GM18517 (cell line): ENCODE measurements at regions not wholly inside any gene's neighbourhood (a gene's known extent, or its start where the extent isn't known, plus 50 kb on each side); places are given as distances from the start of the nearest gene placed in this dataset.

Experiments used
- ATAC-seq: cut with Tn5 transposase; IDR thresholded peaks from one replicate; pipeline ENCODE4 v1.9.1; 2021; ENCODE audit warnings: mild to moderate bottlenecking, moderate library complexity; ENCODE audit not compliant: unreplicated experiment

DNA sequence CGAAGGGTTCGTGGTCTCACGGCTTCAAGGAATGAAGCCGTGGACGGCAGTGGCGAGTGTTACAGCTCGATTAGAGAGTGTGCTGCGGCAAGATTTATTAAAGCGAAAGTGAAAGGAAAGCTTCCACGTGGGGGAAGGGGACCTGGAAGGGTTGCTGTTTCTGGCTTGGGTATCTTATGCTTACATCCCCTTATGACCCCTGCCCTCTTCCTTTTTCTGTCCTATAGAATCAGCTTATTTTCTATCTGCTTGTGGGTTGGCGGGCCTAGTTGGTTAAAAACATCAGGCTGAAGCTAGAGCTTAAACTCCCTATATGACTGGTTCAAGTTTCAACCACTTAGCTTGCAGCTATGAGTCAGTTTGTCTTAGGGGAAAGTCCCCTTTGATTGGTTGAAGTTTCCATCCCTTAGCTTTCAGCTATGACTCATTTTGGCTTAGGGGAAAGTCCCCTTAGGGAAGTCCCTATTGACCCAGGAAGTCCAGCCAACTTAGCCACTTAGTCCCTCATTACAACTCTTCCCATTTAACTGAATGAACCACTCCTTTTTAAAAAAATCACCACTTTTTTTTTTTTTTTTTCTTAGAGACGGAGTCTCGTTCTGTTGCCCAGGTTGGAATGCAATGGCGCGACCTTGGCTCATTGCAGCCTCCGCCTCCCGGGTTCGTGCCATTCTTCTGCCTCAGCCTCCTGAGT lies 1494.7 kb upstream of the TMEM132C start:
- ATAC-seq = peak; percentile 75

DNA sequence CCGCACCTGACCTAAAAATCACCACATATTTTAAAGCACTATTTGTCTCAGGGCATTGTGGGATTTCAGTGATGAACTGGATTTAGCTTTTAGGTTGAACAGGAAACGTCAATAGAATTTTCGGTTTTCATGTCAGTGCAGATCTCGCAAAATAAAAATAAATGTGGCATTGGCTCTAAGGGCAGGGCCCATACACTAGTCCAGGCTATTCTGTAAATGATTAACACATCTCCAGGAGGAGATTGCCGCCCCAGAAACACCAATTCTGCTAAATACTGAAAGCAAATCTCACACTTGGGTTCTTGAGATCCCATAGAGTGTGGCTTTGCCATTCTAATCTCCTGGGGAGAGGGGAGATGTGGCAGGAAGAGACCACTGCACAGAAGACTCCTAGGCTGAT lies 1494.0 kb upstream of the TMEM132C start:
- no peak for ATAC-seq

DNA sequence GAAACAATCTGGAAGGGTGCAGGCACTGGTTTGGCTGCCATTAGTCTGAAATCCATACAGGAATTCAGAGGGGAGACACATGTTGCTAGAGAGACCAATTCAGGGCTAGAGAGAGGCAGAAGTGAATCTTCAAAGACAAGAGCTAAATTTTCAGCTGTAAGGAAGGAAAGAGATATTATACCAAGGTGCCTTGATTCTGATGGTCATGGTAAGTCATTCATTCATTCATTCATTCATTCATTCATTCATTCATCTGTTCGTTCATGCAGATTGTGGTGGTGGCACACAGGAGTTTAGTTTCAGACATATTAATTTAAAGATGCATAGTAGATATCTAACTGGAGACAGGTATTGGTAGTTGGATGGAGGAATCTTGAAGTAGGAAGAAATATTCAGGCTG lies 1493.5 kb upstream of the TMEM132C start:
- no peak for ATAC-seq

DNA sequence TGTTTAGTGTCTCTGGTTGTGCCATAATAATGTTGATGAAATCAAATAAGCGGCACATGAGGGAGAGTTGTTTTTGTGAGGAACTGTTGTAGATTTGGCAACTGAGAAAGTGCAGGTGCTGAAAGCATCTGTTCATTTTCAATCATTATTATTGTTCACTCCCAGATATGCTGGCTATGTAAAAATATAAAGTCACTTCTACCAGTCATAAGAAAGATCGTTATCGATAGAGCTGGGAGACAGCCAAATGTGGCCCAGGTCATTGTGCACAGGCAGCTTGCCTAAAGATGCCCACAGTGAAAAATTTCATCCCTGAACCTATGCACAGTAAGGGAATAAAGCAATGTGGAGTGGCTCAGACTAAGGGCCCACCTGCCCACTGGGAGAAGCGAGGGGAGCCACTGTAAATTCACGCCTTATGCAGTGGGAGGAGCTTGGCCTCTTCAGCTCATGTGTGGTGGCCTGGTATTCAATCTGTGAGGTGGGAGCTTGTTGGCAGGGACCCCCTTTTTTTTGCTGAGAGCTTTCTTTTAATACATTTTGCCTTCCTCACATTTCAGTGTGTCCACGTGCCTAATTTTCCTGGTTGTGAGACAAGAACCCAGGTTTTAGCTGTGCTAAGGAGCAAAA lies 1490.8 kb upstream of the TMEM132C start:
- no peak for ATAC-seq

DNA sequence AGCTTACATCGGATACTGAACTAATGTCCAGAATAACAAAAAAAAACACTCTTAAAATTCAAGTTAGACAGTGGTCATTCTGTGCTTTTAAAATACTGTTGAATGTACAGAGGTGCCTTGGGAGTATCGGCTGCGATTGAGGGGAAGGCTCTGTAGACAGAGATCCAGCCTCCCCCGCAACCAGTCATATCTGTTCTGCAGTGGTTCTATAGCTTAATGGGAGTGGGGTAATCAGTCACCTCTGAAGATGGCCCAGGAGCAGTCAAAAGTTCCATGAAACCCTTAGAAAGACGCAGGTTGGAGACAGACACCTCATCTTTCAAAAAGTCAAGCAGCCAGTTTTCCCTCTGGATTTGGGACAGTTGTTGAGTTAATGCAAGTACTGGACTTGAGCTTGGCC lies 1486.6 kb upstream of the TMEM132C start:
- no peak for ATAC-seq

DNA sequence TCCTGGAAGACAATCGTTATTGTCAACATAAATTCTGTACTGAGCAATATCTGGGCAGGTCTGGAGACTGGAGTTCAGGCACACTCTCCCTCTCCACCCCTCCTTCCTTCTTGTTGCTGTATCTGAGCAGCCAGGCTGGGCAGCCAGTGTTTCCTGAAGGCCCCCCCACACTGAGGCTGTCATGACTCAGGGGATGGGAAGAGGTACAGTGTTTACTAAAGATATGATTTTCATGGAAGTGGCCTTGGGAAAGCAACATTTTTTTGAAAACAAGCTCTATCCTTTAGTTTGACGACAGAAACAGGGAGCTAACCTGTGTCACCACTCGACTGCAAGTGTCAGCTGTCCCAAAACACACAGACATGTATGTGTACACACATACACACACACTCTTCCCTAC lies 1485.4 kb upstream of the TMEM132C start:
- ATAC-seq = no peak

DNA sequence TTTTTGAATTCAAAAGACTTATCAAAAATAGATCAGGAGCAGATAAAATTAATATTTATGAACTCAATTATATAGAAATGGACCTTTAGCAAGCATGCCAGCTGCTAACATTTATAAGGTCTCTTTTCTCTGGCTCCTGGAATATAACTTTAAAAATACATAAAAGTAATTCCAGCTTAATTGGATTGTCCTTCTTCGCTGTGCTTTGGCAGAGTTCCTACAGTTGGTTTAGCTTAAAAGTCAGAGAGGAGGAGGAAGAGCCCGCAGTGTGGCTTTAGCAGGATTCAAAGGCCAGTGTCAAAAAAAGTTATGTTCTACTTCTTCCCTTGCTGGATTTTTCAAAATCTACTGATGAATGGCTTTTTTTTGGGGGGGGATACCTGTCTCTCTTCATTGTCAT lies 1484.9 kb upstream of the TMEM132C start:
- no peak for ATAC-seq

DNA sequence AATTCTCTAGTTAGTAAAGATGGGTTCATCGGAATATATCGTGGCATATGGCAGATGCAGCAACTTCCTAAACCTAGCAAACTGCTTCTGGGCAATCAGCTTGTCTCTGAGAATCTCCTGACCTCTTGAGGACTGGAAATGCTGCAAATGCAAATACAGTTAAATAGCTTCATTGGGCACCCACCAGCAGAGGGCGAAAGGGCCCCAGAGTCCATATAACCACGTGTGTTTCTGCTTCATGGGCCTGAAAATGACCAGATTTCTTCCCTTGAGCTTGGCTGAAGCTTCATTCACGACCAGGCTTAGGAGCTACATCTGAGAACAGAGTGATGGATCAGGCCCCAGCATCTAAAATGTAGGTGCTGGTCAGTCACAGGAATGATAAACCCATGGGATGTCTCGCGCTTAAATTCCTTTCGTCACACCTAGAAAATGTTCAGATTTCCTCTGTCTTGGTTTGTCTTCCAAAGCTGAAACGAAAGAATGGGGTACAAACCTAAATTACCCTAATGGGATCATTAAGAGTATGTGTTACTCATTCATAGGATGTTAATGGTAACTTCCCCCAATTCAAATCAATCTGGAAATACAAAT lies 1482.5 kb upstream of the TMEM132C start:
- no peak for ATAC-seq

DNA sequence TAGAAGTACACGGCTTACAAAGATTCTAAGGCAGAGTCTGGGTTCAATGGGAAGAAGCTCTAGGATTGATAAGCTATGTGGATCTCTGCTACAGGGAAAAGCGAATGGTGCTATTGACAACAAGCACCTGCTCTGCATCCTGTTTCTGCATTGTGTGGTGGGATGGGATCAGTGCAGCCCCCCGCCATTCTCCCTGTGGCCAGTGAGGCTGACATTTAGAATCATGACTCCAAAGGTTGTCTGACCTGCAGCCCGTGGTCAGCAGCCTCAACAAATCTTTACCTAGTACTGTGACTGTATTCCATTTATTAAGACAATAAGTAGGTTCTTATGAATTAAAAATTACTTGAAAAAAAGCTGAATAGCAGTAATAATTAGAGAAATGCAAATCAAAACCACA lies 1477.0 kb upstream of the TMEM132C start:
- no peak for ATAC-seq

DNA sequence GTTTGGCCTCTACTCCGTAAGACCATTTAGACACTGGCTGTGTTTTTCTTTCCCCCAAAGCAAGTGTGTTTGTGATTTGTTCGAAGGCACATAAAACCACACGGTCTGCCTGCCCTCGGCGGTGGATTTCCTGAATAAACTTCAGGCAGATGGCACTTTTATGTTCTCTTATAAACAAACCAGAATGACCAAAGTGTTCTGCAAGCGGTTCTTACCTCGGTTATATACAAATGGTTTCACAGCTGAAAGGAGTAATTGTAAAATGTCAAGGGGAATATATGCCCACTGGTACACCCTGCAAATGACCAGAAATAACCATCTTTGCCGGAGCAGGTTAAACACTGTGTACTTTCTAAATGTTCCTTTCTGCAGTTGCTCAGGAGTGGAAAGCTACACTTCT lies 1475.8 kb upstream of the TMEM132C start:
- no peak for ATAC-seq

DNA sequence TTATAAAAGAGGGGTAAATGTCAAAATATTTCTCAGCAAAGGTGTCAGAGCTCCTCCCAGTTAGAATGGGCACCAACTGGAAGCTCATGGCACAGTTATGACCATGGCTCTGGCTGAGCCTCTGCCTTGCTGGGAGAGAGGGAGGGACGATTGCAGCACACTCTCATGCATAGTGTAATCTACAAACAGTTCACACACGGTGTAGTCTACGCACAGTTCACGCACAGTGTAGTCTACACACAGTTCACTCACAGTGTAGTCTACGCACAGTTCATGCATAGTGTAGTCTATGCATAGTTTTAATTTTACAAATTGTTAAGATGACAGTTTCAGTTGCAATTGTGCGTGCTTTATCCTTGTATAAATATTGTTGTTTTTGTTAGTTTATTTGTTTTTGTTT lies 1474.6 kb upstream of the TMEM132C start:
- ATAC-seq = no peak

DNA sequence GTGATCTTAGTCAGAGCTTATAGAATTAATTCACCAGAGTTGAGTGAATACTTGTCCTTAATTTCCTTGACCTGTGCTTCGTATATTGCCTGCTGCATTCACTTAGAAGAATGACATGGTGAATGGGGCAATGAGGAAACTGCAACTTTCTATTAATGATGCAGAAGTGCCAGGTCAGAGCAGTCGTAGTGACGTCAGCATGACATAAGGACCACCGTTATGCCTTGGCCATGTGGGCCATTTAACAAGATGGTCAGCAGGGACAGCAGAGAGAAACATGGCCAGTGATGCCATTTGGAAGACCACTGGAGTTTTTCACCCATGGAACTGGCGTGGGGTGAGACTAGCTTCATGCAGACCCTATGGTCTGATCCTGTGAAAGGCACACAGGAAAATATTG lies 1469.4 kb upstream of the TMEM132C start:
- no peak for ATAC-seq

DNA sequence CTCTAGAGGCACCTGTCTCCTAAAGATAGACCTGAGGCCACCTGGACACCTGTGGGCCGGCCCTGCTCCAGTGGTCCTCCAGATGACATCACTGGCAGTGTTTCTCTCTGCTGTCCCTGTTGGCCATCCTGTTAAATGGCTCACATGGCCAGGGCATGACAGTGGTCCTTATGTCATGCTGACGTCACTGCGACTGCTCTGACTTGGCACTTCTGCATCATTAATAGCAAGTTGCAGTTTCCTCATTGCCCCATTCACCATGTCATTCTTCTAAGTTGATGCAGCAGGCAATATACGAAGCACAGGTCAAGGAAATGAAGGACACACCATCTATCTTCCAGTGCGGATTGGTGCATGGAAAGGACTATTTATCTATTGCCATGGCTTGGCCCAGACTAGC lies 1468.5 kb upstream of the TMEM132C start:
- no peak for ATAC-seq

DNA sequence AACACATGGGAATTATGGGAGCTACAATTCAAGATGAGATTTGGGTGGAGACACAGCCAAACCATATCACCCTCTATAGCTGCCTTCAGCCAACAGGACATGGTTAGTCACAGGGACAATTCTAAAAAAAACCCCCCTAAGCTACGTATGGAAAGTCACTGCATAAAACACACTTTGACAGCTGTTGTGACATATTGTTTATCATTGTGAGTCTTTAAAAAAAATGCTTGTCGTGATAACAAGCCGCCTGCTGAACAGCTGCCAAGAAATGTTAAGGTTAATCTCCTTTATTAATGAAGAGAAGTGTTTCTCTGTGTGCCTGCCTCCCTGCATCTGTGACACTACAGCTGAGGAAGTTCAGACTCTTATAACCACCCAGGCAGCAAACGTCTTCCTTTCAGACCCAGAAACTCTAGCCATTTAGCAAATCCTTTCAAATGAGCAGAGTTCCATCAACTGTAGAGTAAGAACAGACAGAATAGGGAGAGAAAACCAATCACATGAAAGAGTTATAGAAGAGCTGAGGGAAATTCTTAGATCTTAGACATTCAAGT lies 1459.6 kb upstream of the TMEM132C start:
- ATAC-seq = no peak

DNA sequence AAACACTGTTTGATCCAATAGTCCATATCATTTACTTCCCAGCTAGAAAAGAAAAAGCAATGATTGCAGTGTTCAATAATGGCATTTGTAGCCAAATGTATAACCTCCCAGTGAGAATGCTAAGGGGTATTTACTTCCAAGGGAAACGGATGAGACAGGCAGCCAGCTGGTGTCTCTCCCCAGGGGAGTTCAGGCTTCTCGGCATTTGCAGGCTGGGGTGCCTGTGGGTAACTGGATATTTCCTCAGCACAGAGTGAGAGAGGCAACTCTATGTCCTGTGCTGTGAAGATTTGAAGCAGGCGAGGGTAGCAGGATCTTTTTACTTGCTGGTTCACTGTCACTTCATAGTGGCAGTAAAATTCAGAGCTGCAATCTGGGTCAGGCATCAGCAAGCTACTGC lies 1455.6 kb upstream of the TMEM132C start:
- ATAC-seq = no peak

DNA sequence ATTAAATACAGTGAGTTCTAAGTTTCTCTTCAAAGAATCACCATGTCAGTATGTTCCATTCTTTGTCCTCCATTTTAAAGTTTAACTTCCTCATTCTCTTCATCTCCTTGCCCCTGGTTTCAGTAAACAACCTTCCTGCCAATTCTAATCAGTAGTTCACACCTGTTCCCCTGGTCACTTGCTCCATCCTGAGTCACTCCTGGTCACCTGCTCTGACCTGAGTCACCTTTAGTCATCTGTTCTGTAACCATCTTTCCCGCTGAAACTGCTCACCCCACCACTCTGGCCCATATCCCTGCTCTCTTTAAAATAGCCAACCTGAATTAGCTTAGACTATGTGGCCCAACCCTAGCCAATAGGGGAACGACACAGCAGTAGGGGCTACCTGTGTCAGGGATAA lies 1447.4 kb upstream of the TMEM132C start:
- no peak for ATAC-seq

DNA sequence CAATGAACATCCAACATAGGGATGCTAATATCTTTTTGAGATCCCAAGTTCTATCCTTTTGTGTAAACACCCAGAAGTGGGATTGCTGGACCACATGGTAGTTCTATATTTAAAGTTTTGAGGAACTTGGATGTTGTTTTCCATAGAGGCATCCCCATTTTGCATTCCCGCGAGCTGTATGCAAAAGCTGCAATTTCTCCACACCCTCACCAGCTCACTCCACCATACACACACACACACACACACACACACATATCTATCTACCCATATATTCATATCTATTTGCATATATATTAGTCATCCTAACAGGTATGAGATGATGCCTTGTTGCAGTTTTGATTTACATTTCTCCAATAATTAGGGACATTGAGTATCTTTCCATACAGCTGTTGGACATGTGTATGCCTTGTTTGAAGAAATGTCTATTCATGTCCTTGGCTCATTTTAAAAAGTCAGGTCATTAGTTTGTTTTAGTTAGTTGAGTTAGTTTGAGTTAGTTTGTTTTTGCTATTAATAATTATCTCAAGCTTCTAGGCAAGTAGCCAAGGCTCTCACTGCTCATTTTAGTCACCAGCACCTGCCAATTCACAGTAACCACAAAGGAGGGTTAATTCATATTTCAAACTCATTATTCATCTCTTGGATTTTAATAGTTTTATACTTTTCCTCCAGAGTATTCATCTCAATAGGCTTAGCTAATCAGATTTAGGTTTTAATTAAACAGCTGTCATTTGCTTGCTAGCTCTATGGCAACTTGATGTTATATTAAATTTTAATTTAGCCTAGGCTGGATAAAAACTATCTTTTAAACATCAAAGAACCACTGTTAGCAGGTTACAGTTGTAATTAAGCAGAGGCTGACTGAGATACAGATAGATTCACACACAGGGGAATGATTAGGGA lies 1435.9 kb upstream of the TMEM132C start:
- no peak for ATAC-seq

DNA sequence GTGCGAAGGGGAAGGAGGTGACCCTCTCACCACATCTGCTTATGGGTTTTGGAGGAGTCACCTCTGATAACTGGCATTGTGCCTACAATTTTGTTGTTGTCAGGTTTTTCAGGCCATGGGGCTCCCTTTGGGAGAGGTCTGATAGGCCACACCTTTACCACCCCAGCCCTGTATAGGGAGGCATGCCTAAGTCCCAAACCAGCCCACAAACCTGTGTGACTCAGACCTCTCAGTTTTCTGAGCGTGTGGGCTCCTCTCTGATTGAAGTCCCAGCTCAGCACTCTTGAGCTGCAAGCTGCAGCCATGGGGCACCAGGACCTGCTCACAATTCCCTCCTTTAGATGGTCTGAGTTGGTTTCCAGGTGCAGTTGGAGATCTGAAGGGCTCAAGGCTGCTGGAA lies 1429.3 kb upstream of the TMEM132C start:
- ATAC-seq = no peak

DNA sequence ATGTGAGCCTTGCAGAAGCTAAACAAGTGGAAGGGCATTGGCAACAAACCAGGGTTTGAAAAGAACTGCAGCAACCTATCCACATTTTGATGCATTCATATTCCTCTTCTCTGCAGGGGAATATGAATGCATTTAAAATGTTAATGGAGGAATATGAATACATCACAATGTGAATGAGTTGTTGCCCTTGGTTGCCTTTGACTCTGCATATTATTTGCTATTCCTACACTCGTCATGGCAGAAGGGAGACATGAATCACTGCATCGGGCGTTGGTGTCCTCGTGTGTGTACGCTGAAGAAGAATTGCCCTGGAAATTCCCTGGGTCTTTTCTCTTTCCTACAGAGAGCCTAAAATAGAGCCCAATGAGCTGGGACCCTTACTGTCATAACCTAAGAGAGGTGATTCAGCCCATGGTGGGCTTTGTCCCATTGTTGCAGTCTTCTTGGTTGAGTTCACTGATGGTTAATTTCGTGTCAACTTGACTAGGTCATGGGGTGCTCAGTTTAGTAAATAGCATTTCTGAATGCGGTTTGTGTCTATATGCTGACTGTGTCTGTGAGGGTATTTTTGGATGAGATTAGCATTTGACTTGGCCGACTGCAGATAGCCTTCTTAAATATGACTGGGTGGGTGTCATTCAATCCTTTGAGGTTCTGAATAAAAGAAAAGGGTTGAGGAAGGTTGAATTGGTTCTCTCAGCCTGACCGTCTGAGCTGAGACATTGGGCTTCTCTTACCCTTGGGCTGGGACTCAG lies 1422.9 kb upstream of the TMEM132C start:
- ATAC-seq = no peak

DNA sequence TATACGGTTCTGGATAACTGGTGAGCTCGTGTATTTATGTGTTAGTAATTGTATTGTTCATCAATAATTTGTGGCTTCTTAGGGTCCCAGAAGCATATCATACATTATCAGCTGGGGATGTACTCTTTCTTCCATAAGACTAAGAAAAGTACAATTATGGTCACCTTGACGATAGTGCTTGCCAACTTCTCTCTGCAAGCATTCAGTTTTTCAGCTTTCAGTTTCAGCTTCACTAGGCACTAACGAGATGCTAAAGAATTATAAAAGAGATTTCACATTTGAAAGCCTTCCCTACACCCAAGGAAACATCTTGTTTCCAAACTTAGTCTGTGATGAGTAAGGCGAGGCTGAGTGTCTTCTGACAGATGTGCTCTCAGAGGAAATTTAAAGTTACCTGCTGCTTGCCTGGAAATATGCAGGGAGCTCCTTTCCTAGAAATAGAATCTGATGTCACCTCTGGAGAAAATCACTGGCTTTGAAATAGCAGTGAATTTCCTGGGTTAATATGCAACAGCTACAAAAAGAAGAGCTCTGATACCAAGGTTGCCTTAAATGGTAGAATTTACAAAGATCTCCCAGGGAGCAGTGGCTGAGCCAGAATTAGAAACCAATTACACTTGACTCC lies 1419.9 kb upstream of the TMEM132C start:
- ATAC-seq = no peak
